OCI-LY3 (cell line): ENCODE measurements at regions not wholly inside any gene's neighbourhood (a gene's known extent, or its start where the extent isn't known, plus 50 kb on each side); places are given as distances from the start of the nearest gene placed in this dataset.

Experiments
- CTCF ChIP-seq: fragments of 200-600, 300-600 bp; sonication (generic); IDR thresholded peaks from 2 replicates; pipeline ENCODE4 v1.5.1; 2014; ENCODE audit warnings: antibody characterized with exemption, low read length, low read depth
- EZH2phosphoT487 ChIP-seq: fragments of 200-600 bp; shearing (Covaris generic); IDR thresholded peaks from 2 replicates; pipeline ENCODE4 v1.6.1; 2018; ENCODE audit warnings: antibody characterized with exemption, mixed run types, low read depth

- TF ChIP-seq EZH2phosphoT487 (no peak), CTCF (no peak)
Observed at GRCh38 chr5:168027007-168027406, 264.4 kb upstream of the WWC1 start.
